ENCODE measurements at regions not wholly inside any gene's neighbourhood (a gene's known extent, or its start where the extent isn't known, plus 50 kb on each side); places are given as distances from the start of the nearest gene placed in this dataset.
"Not testable (repeated sequence)": the region's sequence is repeated elsewhere in the genome, so short reads cannot be mapped to it uniquely, and the experiment has no call there.

- Histone ChIP-seq H3K27ac (ENCODE audit: low read length) (no peak overlapping the region), H3K36me3 (ENCODE audit: insufficient read depth, low read length) (no peaks in the 10 kb centered on the region), H3K27me3 (ENCODE audit: insufficient read depth, low read depth, low read length) (no peaks in the 10 kb centered on the region), H3K4me2 (ENCODE audit: low read length) (no peak overlapping the region), H3K9me3 (ENCODE audit: low read length) (no peaks in the 10 kb centered on the region), H3F3A (ENCODE audit: insufficient read depth, low read length, poor library complexity, severe bottlenecking) (no peaks in the 10 kb centered on the region), H3K4me3 (ENCODE audit: low read length) (no peak overlapping the region), H3K9me2 (ENCODE audit: insufficient read depth, low read length) (no peaks in the 10 kb centered on the region), H2AFZ (ENCODE audit: low read depth, low read length) (no peak overlapping the region), H3K79me2 (replicated peaks; ENCODE audit: insufficient read depth, low read length) (no peaks in the 10 kb centered on the region), H3K9ac (ENCODE audit: low read length) (no peak overlapping the region), H4K20me1 (ENCODE audit: insufficient read depth) (no peaks in the 10 kb centered on the region)
- TF ChIP-seq EZH2 (IDR thresholded peaks at IDR 0.05; ENCODE audit: borderline replicate concordance, insufficient read depth, low read length, poor library complexity, severe bottlenecking) (no peak), RAD21 (conservative IDR thresholded peaks at IDR 0.05) (no peak), SMC3 (conservative IDR thresholded peaks at IDR 0.05; ENCODE audit: poor library complexity) (no peak), POLR2AphosphoS5 (IDR thresholded peaks at IDR 0.05) (no peak), MXI1 (conservative IDR thresholded peaks at IDR 0.05; ENCODE audit: poor library complexity, severe bottlenecking) (no peak), TAF1 (IDR thresholded peaks at IDR 0.05; ENCODE audit: low read depth) (no peak), CTCF (IDR thresholded peaks at IDR 0.05; ENCODE audit: poor library complexity, severe bottlenecking) (no peak), REST (IDR thresholded peaks at IDR 0.05; ENCODE audit: borderline replicate concordance) (no peak), EP300 (conservative IDR thresholded peaks at IDR 0.05; ENCODE audit: poor library complexity, severe bottlenecking) (no peak)
Measured at GRCh38 chr4:174387143-174387542, 103.4 kb downstream of the CEP44 start.

GRCh38 chr4:174383783-174384182, 100.1 kb downstream of the CEP44 start:
- no peak overlapping the region for H3K4me3 ChIP-seq (ENCODE audit: low read length)
- no peaks in the 10 kb centered on the region for H3K9me3 ChIP-seq (ENCODE audit: low read length)
- H4K20me1 ChIP-seq (ENCODE audit: insufficient read depth), result no peaks in the 10 kb centered on the region
- H3K9ac ChIP-seq (ENCODE audit: low read length), result no peak overlapping the region
- TF ChIP-seq EP300 (conservative IDR thresholded peaks at IDR 0.05; ENCODE audit: poor library complexity, severe bottlenecking), result no peak
- no peak for TF ChIP-seq EZH2 (IDR thresholded peaks at IDR 0.05; ENCODE audit: borderline replicate concordance, insufficient read depth, low read length, poor library complexity, severe bottlenecking)
- no peak for TF ChIP-seq SMC3 (conservative IDR thresholded peaks at IDR 0.05; ENCODE audit: poor library complexity)
- TF ChIP-seq TAF1 (IDR thresholded peaks at IDR 0.05; ENCODE audit: low read depth), result no peak
- no peak for TF ChIP-seq RAD21 (conservative IDR thresholded peaks at IDR 0.05)
- no peak for TF ChIP-seq CTCF (IDR thresholded peaks at IDR 0.05; ENCODE audit: poor library complexity, severe bottlenecking)
- no peak for TF ChIP-seq MXI1 (conservative IDR thresholded peaks at IDR 0.05; ENCODE audit: poor library complexity, severe bottlenecking)
- no peak for TF ChIP-seq REST (IDR thresholded peaks at IDR 0.05; ENCODE audit: borderline replicate concordance)
- no peak for TF ChIP-seq POLR2AphosphoS5 (IDR thresholded peaks at IDR 0.05)
- no peaks in the 10 kb centered on the region for H3K9me2 ChIP-seq (ENCODE audit: insufficient read depth, low read length)
- H3K27ac ChIP-seq (ENCODE audit: low read length), result no peak overlapping the region
- no peaks in the 10 kb centered on the region for H3K36me3 ChIP-seq (ENCODE audit: insufficient read depth, low read length)
- H3F3A ChIP-seq (ENCODE audit: insufficient read depth, low read length, poor library complexity, severe bottlenecking), result no peaks in the 10 kb centered on the region
- no peak overlapping the region for H3K4me2 ChIP-seq (ENCODE audit: low read length)
- no peaks in the 10 kb centered on the region for H3K79me2 ChIP-seq (replicated peaks; ENCODE audit: insufficient read depth, low read length)
- H3K27me3 ChIP-seq (ENCODE audit: insufficient read depth, low read depth, low read length), result no peaks in the 10 kb centered on the region
- H2AFZ ChIP-seq (ENCODE audit: low read depth, low read length), result no peak overlapping the region

- not testable (repeated sequence) for H3K9me2 ChIP-seq (ENCODE audit: insufficient read depth, low read length); H3F3A ChIP-seq (ENCODE audit: insufficient read depth, low read length, poor library complexity, severe bottlenecking); H3K27me3 ChIP-seq (ENCODE audit: insufficient read depth, low read depth, low read length); H3K9me3 ChIP-seq (ENCODE audit: low read length); H2AFZ ChIP-seq (ENCODE audit: low read depth, low read length); H3K79me2 ChIP-seq (replicated peaks; ENCODE audit: insufficient read depth, low read length); H3K9ac ChIP-seq (ENCODE audit: low read length); H3K4me2 ChIP-seq (ENCODE audit: low read length); H4K20me1 ChIP-seq (ENCODE audit: insufficient read depth); H3K36me3 ChIP-seq (ENCODE audit: insufficient read depth, low read length); H3K27ac ChIP-seq (ENCODE audit: low read length); H3K4me3 ChIP-seq (ENCODE audit: low read length)
Measured at GRCh38 chr4:174382938-174383605, 99.4 kb downstream of the CEP44 start.
